ENCODE measurements at regions not wholly inside any gene's neighbourhood (a gene's known extent, or its start where the extent isn't known, plus 50 kb on each side); places are given as distances from the start of the nearest gene placed in this dataset.

GRCh38 chr2:11093467-11093866 is 61.8 kb upstream of the SLC66A3 start:
- Histone ChIP-seq H3K4me1 (ENCODE audit: control insufficient read depth, extremely low read depth, insufficient read depth, low read length) (no peaks in the 10 kb centered on the region), H3K9me3 (replicated peaks; ENCODE audit: control insufficient read depth, insufficient read depth, low read length) (no peaks in the 10 kb centered on the region), H3K9ac (replicated peaks; ENCODE audit: extremely low read depth, insufficient read depth, low read length) (no peak overlapping the region), H3K27me3 (ENCODE audit: control insufficient read depth in 2 of 2, insufficient read depth in 2 of 2, low read length in 2 of 2) (peaks cover 0 to 5% of the 10 kb centered on the region in 2 experiments), H3K9me1 (replicated peaks; ENCODE audit: control insufficient read depth, extremely low read depth, insufficient read depth, low read length) (no peaks in the 10 kb centered on the region), H3K27ac (ENCODE audit: insufficient read depth, low read depth, low read length) (no peak overlapping the region), H3K79me2 (ENCODE audit: control insufficient read depth, insufficient read depth, low read length) (no peaks in the 10 kb centered on the region), H3K4me3 (replicated peaks in 1 of 3; ENCODE audit: insufficient read depth in 1 of 3, low read depth in 1 of 3, low read length in 3 of 3) (no peak overlapping the region), H3K4me2 (ENCODE audit: insufficient read depth, low read length) (no peak overlapping the region), H4K20me1 (replicated peaks; ENCODE audit: control insufficient read depth, extremely low read depth, insufficient read depth, low read length) (no peaks in the 10 kb centered on the region), H2AFZ (ENCODE audit: low read depth, low read length) (no peak overlapping the region), H3K36me3 (ENCODE audit: control insufficient read depth in 2 of 2, extremely low read depth in 1 of 2, insufficient read depth in 2 of 2, low read length in 2 of 2) (no peaks in the 10 kb centered on the region)
- TF ChIP-seq JUN (IDR thresholded peaks at IDR 0.05; ENCODE audit: borderline replicate concordance, insufficient read depth, insufficient read length, low read depth) (no peak), POLR2AphosphoS5 (IDR thresholded peaks at IDR 0.05; ENCODE audit: insufficient read depth, low read depth, low read length) (no peak), POLR2A (IDR thresholded peaks at IDR 0.05; ENCODE audit: low read depth, low read length) (no peak), MYC (IDR thresholded peaks at IDR 0.05; ENCODE audit: low read depth, low read length) (no peak), CTCF (IDR thresholded peaks at IDR 0.05; ENCODE audit: extremely low read depth in 1 of 2, insufficient read depth in 1 of 2, low read depth in 1 of 2, low read length in 2 of 2) (no peak), GATA2 (IDR thresholded peaks at IDR 0.05; ENCODE audit: insufficient read depth, insufficient read length, low read depth, low read length) (no peak), FOS (IDR thresholded peaks at IDR 0.05; ENCODE audit: borderline replicate concordance, insufficient read depth, low read length) (no peak), EZH2 (IDR thresholded peaks at IDR 0.05; ENCODE audit: borderline replicate concordance, low read depth, low read length, severe bottlenecking) (no peak)
- TF ChIP-seq, protein P1, sequence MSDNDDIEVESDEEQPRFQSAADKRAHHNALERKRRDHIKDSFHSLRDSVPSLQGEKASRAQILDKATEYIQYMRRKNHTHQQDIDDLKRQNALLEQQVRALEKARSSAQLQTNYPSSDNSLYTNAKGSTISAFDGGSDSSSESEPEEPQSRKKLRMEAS (IDR thresholded peaks at IDR 0.05; ENCODE audit: insufficient read depth, insufficient read length): no peak
- CTCF ChIA-PET: interaction anchor here (0.6 to 1.0 kb wide), 2 partner anchors 211 to 261 kb away, joined by 3 read pairs; no protein-coding TSS in a partner anchor
- FAIRE-seq (no peak), DNase-seq (ENCODE audit: low read depth, low spot score) (no peak)
- POLR2A ChIA-PET: no interaction called here
- BruUV-seq (replicated peaks): no TSS peak
- intact Hi-C loops (cut with micrococcal nuclease): no loop called here
- dilution Hi-C loops (cut with MboI; ENCODE audit: extremely low pct_ligation_motif_present, low sequenced_read_pairs): no loop called here
